Osteoblast (primary cell): ENCODE measurements at regions not wholly inside any gene's neighbourhood (a gene's known extent, or its start where the extent isn't known, plus 50 kb on each side); places are given as distances from the start of the nearest gene placed in this dataset.

ENCODE experiments used
- DNase-seq: peaks from one replicate; pipeline ENCODE4 v3.0.0; 2011; ENCODE audit warnings: low spot score, mixed read lengths; ENCODE audit not compliant: insufficient read length; ENCODE audit errors: missing footprints
- H2AFZ ChIP-seq: 2 replicates; pipeline ENCODE4 v1.6.0; 2011; ENCODE audit warnings: mild to moderate bottlenecking, low read length
- H3K27ac ChIP-seq: 2 replicates; pipeline ENCODE4 v1.5.1; 2011; ENCODE audit warnings: mild to moderate bottlenecking, low read depth, low read length, moderate library complexity
- H3K27me3 ChIP-seq: 2 replicates; pipeline ENCODE4 v1.6.0; 2012; ENCODE audit warnings: mild to moderate bottlenecking, control low read depth, inconsistent platforms, low read length, moderate library complexity; ENCODE audit not compliant: insufficient read depth
- H3K36me3 ChIP-seq: 2 replicates; pipeline ENCODE4 v1.5.1; 2011; ENCODE audit warnings: mild to moderate bottlenecking, low read length, control low read depth, moderate library complexity; ENCODE audit not compliant: insufficient read depth
- H3K4me1 ChIP-seq: 2 replicates; pipeline ENCODE4 v1.5.1; 2011; ENCODE audit warnings: mild to moderate bottlenecking, low read length, control low read depth, moderate library complexity; ENCODE audit not compliant: insufficient read depth
- H3K4me2 ChIP-seq: 2 replicates; pipeline ENCODE4 v1.6.0; 2011; ENCODE audit warnings: mild to moderate bottlenecking, low read length; ENCODE audit not compliant: insufficient read depth
- H3K4me3 ChIP-seq: fragments of 200-600 bp; sonication (generic); 3 replicates; pipeline ENCODE4 v1.5.1; 2012; ENCODE audit warnings: mild to moderate bottlenecking, low read length, inconsistent platforms; ENCODE audit not compliant: insufficient read depth
- H3K79me2 ChIP-seq: 2 replicates; pipeline ENCODE4 v1.6.0; 2012; ENCODE audit warnings: mild to moderate bottlenecking, low read length, control low read depth, inconsistent platforms; ENCODE audit not compliant: insufficient read depth
- H3K9me3 ChIP-seq: 2 replicates; pipeline ENCODE4 v1.5.1; 2011; ENCODE audit warnings: low read depth, low read length, control low read depth
- H4K20me1 ChIP-seq: 2 replicates; pipeline ENCODE4 v1.6.0; 2012; ENCODE audit warnings: mild to moderate bottlenecking, low read length, control low read depth; ENCODE audit not compliant: insufficient read depth
- TF ChIP-seq, protein P1 (sequence below): IDR thresholded peaks from 2 replicates; pipeline ENCODE4 v1.5.1; 2011; ENCODE audit warnings: mild to moderate bottlenecking, low read depth, low read length, moderate library complexity; ENCODE audit errors: extremely low read depth

DNA sequence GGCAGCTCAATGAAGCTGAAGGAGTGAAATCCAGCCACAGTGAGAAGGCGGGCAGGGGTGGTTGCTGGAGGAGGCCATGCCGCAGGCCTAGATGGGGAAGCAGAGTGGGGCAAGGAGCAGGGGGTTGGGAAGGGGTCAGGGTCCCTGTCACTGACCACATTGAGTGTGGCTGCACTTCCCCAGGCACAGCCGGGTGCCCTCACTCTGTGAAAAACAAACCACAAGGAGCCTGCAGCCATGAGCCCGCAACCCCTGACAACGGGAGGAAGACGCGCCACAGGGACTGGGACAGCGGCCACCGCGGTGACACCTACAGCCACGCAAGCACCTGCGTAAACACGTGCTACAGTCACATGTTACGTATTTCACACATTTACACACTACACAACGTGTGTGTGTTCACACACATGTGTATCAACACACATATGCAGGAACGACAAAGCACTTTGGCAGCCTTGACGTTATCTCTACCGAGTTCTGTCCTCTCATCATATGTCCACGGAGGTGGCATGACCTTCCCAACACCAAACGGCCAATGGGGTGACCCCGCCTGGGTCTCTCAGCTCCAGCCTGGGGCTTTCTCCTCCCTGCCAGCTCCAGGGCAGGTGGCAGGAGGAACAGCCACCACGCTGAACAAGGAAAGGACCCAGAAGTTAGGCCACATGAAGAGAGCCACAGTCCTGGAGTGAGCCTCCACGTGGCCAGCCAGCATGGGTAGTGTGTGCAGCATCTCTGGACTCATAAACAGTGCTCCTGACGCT is 137.6 kb upstream of the RPS6KA2 start:
- H3K27ac ChIP-seq = no peak overlapping the region
- no peaks in the 10 kb centered on the region for H3K9me3 ChIP-seq
- no peak overlapping the region for H2AFZ ChIP-seq
- no peak for DNase-seq
- no peaks in the 10 kb centered on the region for H4K20me1 ChIP-seq
- H3K4me3 ChIP-seq = no peak overlapping the region
- H3K4me2 ChIP-seq = no peak overlapping the region
- no peaks in the 10 kb centered on the region for H3K79me2 ChIP-seq
- H3K4me1 ChIP-seq = no peaks in the 10 kb centered on the region
- H3K27me3 ChIP-seq = peaks cover 10% of the 10 kb centered on the region
- no peaks in the 10 kb centered on the region for H3K36me3 ChIP-seq
- TF ChIP-seq, protein P1, sequence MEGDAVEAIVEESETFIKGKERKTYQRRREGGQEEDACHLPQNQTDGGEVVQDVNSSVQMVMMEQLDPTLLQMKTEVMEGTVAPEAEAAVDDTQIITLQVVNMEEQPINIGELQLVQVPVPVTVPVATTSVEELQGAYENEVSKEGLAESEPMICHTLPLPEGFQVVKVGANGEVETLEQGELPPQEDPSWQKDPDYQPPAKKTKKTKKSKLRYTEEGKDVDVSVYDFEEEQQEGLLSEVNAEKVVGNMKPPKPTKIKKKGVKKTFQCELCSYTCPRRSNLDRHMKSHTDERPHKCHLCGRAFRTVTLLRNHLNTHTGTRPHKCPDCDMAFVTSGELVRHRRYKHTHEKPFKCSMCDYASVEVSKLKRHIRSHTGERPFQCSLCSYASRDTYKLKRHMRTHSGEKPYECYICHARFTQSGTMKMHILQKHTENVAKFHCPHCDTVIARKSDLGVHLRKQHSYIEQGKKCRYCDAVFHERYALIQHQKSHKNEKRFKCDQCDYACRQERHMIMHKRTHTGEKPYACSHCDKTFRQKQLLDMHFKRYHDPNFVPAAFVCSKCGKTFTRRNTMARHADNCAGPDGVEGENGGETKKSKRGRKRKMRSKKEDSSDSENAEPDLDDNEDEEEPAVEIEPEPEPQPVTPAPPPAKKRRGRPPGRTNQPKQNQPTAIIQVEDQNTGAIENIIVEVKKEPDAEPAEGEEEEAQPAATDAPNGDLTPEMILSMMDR = no peak

DNA sequence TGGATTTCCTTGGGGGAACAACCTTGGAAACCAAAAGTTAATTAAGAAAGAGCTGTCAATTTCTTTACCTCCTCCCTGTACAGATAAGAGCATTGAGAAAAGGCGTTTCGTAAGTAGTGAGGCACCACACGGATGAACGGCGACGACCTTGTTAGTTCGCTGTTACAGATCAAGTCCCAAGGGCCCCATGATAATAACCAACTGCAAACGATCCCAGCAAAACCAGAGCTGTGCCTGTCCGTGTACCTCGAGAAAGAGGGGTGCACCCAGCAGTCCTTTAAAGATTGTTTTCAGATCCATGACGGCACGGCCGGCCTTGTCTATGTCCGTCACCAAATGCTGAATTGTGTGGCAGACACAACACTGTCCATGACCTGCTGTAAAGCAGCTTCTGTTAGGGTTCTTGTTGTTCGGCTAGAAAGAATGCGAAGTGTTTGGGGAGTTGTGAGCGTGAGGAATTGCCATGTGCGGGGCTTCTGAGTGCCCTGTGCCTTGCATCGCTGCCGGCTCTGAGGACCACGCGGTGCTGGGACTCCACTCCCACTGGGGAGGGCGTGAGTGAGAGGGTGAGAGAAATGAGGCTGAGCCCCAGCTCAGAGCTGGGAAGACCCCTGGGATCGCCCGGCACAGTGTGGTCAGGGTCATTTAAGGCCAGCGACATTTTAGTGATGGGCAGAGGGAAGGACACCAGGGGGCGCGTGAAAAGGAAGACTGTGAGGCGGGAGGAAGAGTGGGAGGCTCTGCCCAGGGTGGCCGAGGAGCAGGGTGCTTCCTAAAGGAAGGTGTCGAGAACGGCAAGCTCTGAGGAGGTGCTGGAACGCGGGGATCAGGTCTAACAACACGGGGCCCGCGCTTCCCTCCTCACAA is 136.8 kb upstream of the RPS6KA2 start:
- TF ChIP-seq, protein P1 = no peak
- DNase-seq = no peak
- Histone ChIP-seq H3K9me3 (no peaks in the 10 kb centered on the region), H4K20me1 (no peaks in the 10 kb centered on the region), H3K4me2 (no peak overlapping the region), H3K27ac (no peak overlapping the region), H3K79me2 (no peaks in the 10 kb centered on the region), H2AFZ (no peak overlapping the region), H3K36me3 (no peaks in the 10 kb centered on the region), H3K27me3 (peaks cover 17% of the 10 kb centered on the region), H3K4me1 (no peaks in the 10 kb centered on the region), H3K4me3 (no peak overlapping the region)

DNA sequence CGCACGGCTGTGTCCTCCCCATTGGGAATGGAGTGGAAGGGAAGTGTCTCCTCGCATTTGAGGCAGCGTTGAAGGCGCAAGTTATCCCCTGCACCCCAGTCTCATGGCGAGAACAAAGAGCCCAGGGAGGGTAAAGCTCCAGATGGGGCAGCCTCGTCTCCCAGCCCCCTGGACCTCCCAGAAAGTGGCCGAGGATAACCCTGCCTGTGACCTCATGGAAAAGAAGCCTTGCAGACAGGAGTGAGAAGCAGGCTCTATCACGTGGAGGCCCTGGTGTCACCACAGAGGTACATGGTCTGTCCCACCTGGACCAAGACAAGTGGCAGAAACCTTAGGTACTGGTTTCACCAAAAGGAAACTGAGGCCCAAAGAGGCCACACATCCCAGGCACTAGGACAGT is 134.8 kb upstream of the RPS6KA2 start:
- DNase-seq = no peak
- Histone ChIP-seq H3K4me3 (no peak overlapping the region), H4K20me1 (no peaks in the 10 kb centered on the region), H3K79me2 (no peaks in the 10 kb centered on the region), H3K27me3 (peaks cover 24% of the 10 kb centered on the region), H3K36me3 (no peaks in the 10 kb centered on the region), H3K4me2 (no peak overlapping the region), H3K9me3 (no peaks in the 10 kb centered on the region), H2AFZ (no peak overlapping the region), H3K4me1 (peaks cover 5% of the 10 kb centered on the region), H3K27ac (no peak overlapping the region)
- TF ChIP-seq, protein P1 = no peak

DNA sequence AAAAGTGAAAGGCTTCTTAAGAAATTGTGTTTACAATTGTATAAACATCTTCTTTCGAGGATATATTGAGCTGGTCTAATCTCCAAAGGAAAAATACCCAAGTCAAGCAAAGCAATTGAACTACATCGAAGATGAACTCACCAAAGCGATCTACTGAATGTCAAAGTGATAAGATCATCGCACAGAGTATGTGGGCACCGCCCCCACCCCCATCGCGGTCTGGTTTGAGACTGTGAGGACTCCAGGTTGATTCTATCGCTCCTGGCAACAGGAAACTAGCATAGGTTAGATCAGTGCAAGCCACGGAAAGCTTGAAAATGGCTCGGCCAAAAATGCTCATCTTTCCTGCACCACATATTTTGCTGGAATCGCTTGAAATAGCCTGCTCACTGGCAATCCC is 133.2 kb upstream of the RPS6KA2 start:
- no peaks in the 10 kb centered on the region for H3K79me2 ChIP-seq
- H3K4me3 ChIP-seq = no peak overlapping the region
- no peak overlapping the region for H3K4me2 ChIP-seq
- no peaks in the 10 kb centered on the region for H3K36me3 ChIP-seq
- no peak for DNase-seq
- H3K9me3 ChIP-seq = no peaks in the 10 kb centered on the region
- peaks cover 5% of the 10 kb centered on the region for H3K4me1 ChIP-seq
- H3K27ac ChIP-seq = no peak overlapping the region
- H4K20me1 ChIP-seq = no peaks in the 10 kb centered on the region
- H3K27me3 ChIP-seq = peaks cover 26% of the 10 kb centered on the region
- TF ChIP-seq, protein P1 = no peak
- no peak overlapping the region for H2AFZ ChIP-seq
